Testis (tissue), 2 donors: ENCODE measurements at regions not wholly inside any gene's neighbourhood (a gene's known extent, or its start where the extent isn't known, plus 50 kb on each side); places are given as distances from the start of the nearest gene placed in this dataset.

Experiments used
- DNase-seq: peaks from one replicate; pipeline ENCODE4 v3.0.0-alpha.2; 2019
- H3K27ac ChIP-seq, 2 donors: fragments of 200-600 bp; sonication (generic); one replicate each; pipeline ENCODE4 v1.5.1; 2019
- H3K27me3 ChIP-seq: fragments of 200-600 bp; sonication (generic); one replicate; pipeline ENCODE4 v1.5.1; 2019
- H3K36me3 ChIP-seq: fragments of 200-600 bp; sonication (generic); one replicate; pipeline ENCODE4 v1.5.1; 2017; ENCODE audit warnings: low read depth; ENCODE audit errors: missing control alignments
- H3K4me1 ChIP-seq: fragments of 200-600 bp; sonication (generic); one replicate; pipeline ENCODE4 v1.5.1; 2019
- H3K4me3 ChIP-seq, 2 donors: fragments of 200-600 bp; sonication (generic); one replicate each; pipeline ENCODE4 v1.5.1; 2017 to 2019
- H3K9me3 ChIP-seq: fragments of 200-600 bp; sonication (generic); one replicate; pipeline ENCODE4 v1.5.1; 2017
- CTCF ChIP-seq, 3 experiments: fragments of 450-650 bp in 2 of 3; fragments of 200-600 bp in 1 of 3; sonication (generic) in 1 of 3; IDR thresholded peaks; one replicate each; pipeline ENCODE4 v1.5.1; 2016 to 2019; ENCODE audit warnings: antibody characterized with exemption in 3 of 3, mild to moderate bottlenecking in 2 of 3, moderate library complexity in 1 of 3
- POLR2A ChIP-seq: fragments of 450-650 bp; IDR thresholded peaks from one replicate; pipeline ENCODE4 v1.6.1; 2017; ENCODE audit warnings: antibody characterized with exemption, mild to moderate bottlenecking, moderate library complexity
- WGBS, 2 donors: methylation state at CpG; one replicate each; pipeline ENCODE4 v1.1.5; 2018; 5-methylcytosine and 5-hydroxymethylcytosine counted together
- intact Hi-C: fragments of 100-400 bp; cut with DNase I; formaldehyde crosslinking; loops from one replicate; pipeline ENCODE4 v1.15.1; 2023; ENCODE audit warnings: low total_unique reads

GRCh38 chr2:220552790-220553535 is 925.5 kb downstream of the SLC4A3 start:
- H3K27ac ChIP-seq: no peak overlapping the region
- H3K4me3 ChIP-seq: no peak overlapping the region
- DNase-seq: no peak
- intact Hi-C loops: loop anchor here (5.0 kb wide), 1 partner anchor 551 kb away; no protein-coding TSS in a partner anchor
- H3K4me1 ChIP-seq: no peaks in the 10 kb centered on the region
- H3K9me3 ChIP-seq: no peaks in the 10 kb centered on the region
- WGBS, 2 donors: 53 to 67% methylated on average over 7 of the region's 7 CpGs
- no peaks in the 10 kb centered on the region for H3K36me3 ChIP-seq
- no peak for TF ChIP-seq CTCF (IDR thresholded peaks at IDR 0.05)
- TF ChIP-seq POLR2A: no peak
- no peaks in the 10 kb centered on the region for H3K27me3 ChIP-seq

- WGBS, 2 donors: 73 to 84% methylated on average over 3 of the region's 3 CpGs
- no peak overlapping the region for H3K27ac ChIP-seq
- no peaks in the 10 kb centered on the region for H3K27me3 ChIP-seq
- no peaks in the 10 kb centered on the region for H3K36me3 ChIP-seq
- TF ChIP-seq CTCF (IDR thresholded peaks at IDR 0.05) (no peak), POLR2A (no peak)
- H3K4me1 ChIP-seq: no peaks in the 10 kb centered on the region
- H3K4me3 ChIP-seq: no peak overlapping the region
- DNase-seq: no peak
- intact Hi-C loops: no loop called here
- H3K9me3 ChIP-seq: no peaks in the 10 kb centered on the region
Measured at GRCh38 chr2:220555961-220556630, 928.7 kb downstream of the SLC4A3 start.

- intact Hi-C loops: no loop called here
- TF ChIP-seq CTCF (IDR thresholded peaks at IDR 0.05) (no peak), POLR2A (no peak)
- Histone ChIP-seq H3K4me1 (no peaks in the 10 kb centered on the region), H3K36me3 (no peaks in the 10 kb centered on the region), H3K9me3 (no peaks in the 10 kb centered on the region), H3K27me3 (no peaks in the 10 kb centered on the region), H3K4me3 (no peak overlapping the region), H3K27ac (no peak overlapping the region)
- WGBS, 2 donors: 18 to 21% methylated on average over 1 of the region's 1 CpG
- DNase-seq: no peak
Measured at GRCh38 chr2:220556658-220557057, 929.2 kb downstream of the SLC4A3 start.

- no peaks in the 10 kb centered on the region for H3K27me3 ChIP-seq
- H3K4me1 ChIP-seq: no peaks in the 10 kb centered on the region
- intact Hi-C loops: no loop called here
- H3K36me3 ChIP-seq: no peaks in the 10 kb centered on the region
- no peak overlapping the region for H3K27ac ChIP-seq
- H3K9me3 ChIP-seq: no peaks in the 10 kb centered on the region
- TF ChIP-seq CTCF (IDR thresholded peaks at IDR 0.05): no peak
- TF ChIP-seq POLR2A: no peak
- no peak for DNase-seq
- 96% methylated on average over 7 of the region's 7 CpGs for WGBS, 2 donors
- H3K4me3 ChIP-seq: no peak overlapping the region
Measured at GRCh38 chr2:220560192-220560591, 932.8 kb downstream of the SLC4A3 start.
